HG02852 (cell line): ENCODE measurements at regions not wholly inside any gene's neighbourhood (a gene's known extent, or its start where the extent isn't known, plus 50 kb on each side); places are given as distances from the start of the nearest gene placed in this dataset.
"Not testable (repeated sequence)": the region's sequence is repeated elsewhere in the genome, so short reads cannot be mapped to it uniquely, and the experiment has no call there.

Source experiments
- ATAC-seq: cut with Tn5 transposase; IDR thresholded peaks from one replicate; pipeline ENCODE4 v1.9.1; 2021; ENCODE audit warnings: mild to moderate bottlenecking, moderate library complexity; ENCODE audit not compliant: unreplicated experiment

DNA sequence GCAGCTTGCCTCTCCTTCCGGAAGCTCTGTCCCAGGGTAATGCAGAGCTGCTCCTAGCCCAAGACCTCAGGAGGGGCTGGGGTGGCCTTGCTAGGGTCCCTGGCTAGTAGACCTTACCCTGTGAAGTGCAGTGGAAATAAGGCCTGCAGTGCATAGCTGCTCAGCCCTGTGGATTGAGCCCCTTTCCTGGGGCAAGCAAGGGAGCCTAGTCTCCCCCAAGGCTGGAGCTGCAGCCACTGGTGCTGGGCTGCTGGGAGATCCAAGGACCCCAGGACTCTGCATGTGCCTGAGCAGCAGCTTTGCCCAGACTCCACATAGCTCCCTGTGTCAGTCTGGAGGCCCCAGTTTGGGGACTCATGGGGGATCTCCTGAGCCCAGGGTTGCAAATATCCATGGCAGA lies 57.9 kb downstream of the FANCF start:
- ATAC-seq = no peak

DNA sequence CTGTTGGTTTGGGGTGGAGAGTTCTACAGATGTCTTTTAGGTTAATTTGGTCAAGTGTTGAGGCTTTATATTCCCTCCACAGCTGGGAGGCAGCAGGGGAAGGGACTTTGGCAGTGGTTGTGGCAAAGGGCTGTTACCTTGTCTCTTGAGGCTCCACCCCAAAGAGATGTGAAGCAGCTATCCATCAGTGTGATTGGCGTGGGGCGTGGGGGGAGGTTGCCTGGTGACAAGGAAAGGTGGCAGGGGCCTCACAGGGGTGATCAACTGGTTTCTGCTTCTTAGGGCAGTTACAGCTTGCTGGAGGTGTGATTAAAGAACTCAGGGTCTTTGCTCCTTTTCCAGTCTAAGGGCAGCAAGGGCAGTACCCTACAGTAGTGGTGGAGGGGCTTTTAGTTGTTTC lies 59.3 kb downstream of the FANCF start:
- no peak for ATAC-seq

- no peak for ATAC-seq
These were observed 64.3 kb downstream of the FANCF start for GRCh38 chr11:22561283-22561682.

GRCh38 chr11:22559416-22559815 lies 66.2 kb downstream of the FANCF start:
- no peak for ATAC-seq

DNA sequence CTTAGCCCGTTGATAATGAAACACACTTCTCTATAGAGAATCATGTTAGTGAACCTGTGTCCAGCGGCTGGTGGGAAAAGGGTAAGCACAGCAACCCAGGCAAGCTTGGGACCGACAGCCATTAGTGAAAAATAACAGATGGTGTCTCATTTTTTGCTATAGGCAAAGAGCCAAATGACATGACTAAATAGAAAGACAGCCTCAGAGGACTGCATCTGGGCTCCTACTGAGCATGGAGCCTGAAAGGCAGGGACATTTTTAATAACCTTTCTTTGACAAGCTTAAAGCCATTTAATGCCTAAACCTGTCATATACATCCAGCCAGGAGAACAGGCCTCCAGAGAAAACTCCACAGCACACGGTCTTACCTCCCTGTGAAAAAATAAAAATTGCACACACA lies 67.0 kb downstream of the FANCF start:
- ATAC-seq = no peak

DNA sequence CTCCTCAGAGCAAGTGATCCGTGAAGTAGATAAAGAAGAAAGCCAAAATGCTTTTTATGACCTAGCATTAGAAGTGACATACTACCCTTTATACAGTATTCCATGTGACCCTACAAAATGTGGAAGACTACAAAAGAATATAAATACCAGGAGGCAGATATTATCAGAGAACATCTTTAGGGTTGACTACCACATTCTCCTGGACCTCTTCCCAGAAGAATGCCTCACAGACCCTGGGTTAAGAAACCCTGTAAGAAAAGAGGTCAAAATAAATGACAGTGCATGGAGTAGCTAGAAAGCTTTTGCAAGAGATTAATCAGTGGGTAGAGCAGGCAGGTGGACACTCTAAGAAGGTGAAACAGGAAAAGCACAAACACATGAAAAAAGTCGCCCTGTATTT lies 69.2 kb downstream of the FANCF start:
- ATAC-seq = no peak

- no peak for ATAC-seq
These were observed 69.7 kb downstream of the FANCF start for GRCh38 chr11:22555881-22556280.

DNA sequence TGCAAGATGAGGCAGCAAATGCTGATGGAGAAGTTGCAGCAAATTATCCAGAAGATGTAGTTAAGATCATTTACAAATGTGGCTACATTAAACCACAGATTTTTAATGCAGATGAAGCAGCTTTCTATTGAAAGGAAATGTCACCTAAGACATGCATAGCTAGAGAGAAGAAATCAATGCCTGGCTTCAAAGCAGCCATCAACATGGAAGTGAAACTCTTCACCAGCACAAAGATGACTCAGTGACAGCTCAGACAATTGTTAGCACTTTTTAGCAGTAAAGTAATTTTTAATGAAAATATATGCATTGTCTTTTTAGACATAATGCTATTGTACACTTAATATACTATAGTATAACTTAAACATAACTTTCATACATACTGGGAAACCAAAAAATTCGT lies 71.4 kb downstream of the FANCF start:
- peak; percentile 96 for ATAC-seq

DNA sequence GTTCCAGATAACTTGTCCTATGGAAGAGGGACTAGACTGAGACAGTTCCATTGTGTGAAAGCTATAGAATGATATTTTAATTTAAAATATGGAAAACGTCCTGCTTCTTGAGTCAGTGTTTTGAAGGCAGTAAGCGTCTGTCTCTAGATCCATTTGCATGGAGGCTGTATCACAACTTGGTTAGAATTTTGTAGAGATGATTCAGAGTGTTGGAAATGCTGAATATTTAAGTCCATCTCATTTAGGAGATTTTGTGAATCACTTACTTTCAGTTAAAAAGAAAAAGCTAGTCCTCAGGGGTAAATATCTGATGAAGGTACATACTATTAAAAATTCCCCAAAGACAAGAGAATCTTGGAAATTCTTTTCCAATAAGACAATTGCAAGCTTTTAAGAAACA lies 72.7 kb downstream of the FANCF start:
- ATAC-seq = no peak

GRCh38 chr11:22546746-22547145 lies 78.9 kb downstream of the FANCF start:
- no peak for ATAC-seq

DNA sequence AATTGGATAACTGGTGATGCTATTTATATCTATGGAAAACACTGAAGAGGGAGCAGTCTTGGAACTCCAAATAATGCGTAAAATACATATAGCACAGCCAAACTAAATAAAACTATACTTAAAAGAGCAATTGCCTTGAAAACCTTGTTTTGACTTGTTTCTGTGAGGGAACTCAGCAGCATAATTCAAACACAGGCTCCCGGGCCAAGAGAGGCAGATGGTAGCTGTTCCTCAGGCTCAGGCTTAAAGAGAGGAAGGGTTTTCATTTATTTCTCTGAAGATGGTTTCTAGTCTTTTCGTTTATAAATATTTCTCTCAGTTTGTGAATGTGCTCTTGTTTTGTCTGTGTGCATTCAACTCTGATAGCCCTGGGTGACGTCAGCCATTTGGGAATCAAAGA lies 82.4 kb downstream of the FANCF start:
- ATAC-seq = no peak

DNA sequence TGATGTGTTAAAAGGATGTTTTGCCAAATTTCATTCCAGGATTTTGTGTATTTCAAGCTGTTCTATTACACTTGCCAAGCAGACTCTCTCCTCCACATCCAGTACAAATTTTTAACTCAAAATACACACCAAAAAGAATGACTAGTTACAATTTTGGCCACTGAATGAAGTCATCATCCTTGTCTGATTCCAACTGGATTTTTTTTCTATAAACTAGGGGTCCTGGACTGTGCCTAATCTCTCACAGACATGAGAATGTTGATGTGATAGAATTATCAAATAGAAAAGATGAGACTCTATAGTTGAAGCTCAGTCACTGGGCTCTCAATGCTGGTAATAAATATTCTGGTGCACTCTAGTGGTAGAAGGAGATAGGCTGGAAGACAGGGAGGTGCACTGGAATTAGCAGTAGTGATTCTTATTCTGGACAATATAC lies 85.8 kb downstream of the FANCF start:
- no peak for ATAC-seq

- no peak for ATAC-seq
These were observed 89.6 kb downstream of the FANCF start for GRCh38 chr11:22536071-22536470.

GRCh38 chr11:22528612-22529429 lies 96.8 kb downstream of the FANCF start:
- ATAC-seq = not testable (repeated sequence)

GRCh38 chr11:22522225-22522624 lies 103.4 kb downstream of the FANCF start:
- ATAC-seq = no peak

DNA sequence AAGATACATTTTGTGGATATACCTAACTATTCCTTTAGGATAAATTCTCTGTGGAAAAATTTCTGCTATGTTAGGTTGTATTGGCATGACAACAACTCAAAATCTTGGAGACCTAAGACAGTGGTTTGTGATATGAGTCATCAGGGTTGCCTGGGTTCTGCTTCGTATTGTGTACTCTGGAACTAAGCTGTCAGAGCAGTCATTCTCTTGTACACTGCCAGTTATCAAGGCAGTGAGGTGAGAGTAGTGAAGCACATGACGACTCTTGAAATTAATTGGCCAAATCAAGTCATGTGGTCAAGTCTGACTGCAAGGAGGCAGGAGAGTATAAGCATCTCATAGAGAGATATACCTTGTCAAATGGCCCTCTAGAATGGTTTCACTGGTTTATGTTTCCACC lies 104.4 kb downstream of the FANCF start:
- peak; percentile 75 for ATAC-seq

DNA sequence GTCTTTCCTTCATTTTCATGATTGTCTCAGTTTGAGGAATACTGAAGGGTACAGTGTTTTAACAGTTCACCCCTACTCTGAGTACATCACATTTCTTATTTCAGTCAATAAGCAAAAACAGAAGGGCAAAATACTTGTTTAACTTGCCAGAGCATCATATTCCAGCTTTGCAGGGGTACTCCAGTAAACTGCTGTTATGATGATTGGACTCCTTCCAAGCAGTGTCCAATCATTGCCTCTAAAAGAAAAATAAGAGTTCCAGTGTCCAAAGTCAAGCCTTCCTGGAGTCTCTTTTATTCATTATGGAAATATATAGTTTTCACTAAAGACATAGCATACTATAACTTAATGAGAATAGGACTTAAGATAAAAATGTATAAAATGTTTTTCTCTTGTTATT lies 105.1 kb downstream of the FANCF start:
- ATAC-seq = no peak

- not testable (repeated sequence) for ATAC-seq
These were observed 107.3 kb downstream of the FANCF start for GRCh38 chr11:22518344-22518743.

DNA sequence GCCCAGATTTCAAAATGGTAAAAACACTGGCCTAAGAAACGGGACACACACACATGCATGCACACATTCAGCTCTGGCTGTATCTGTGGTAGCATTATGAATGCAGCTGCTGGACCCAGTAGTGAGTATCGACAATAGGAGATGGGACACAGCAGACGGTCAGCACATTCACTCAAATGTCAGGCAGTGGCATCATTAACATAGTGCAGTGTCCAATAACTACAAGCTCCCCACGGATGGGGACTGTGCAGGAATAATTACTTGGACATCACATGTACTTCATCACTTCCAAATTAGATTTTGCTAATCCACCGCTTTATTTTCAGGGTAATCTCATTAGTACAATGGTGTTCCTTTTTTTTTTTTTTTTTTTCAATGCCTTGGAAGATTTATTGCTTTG lies 109.5 kb downstream of the FANCF start:
- ATAC-seq = no peak

GRCh38 chr11:22512457-22512856 lies 113.2 kb downstream of the FANCF start:
- no peak for ATAC-seq

GRCh38 chr11:22510741-22511140 lies 114.9 kb downstream of the FANCF start:
- no peak for ATAC-seq

GRCh38 chr11:22510010-22510409 lies 115.6 kb downstream of the FANCF start:
- no peak for ATAC-seq

DNA sequence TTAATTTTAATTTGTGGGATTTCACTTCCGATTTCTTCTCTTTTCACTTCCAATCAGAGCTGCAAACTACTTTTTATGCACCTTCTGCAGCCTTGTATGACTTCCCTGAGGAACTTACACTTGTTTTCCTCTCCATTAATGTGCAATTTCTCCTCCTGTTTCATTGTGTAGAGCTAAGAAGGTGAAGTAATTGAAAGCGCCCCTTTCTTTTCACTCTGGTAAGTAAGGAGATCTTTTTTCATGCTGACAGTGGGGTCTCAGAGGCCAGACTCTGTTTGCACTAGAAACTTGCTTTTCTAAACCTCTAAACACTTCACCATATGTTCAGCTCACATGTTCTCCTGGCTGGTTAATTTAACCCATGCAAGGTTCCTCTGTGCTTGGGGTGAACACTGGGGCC lies 117.0 kb downstream of the FANCF start:
- no peak for ATAC-seq
